ENCODE measurements at regions not wholly inside any gene's neighbourhood (a gene's known extent, or its start where the extent isn't known, plus 50 kb on each side); places are given as distances from the start of the nearest gene placed in this dataset.

DNA sequence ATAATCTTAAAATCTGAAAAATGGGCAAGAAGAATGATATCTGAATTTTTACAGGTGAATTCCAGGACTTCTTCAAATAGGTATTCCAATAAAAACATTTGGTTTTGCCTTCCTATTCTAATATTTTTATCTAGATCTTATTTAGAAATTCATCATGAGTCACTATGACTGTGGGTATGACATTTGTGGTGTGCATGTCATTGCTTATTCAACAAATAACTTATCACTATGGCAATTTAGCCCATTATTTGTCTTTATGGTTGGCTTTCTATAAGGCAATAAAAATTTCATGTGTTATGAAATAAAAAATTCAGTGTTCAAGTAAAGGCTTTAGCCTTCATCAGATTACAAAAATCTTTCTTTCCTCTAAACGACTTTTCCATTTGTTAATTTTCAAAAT is 1139.6 kb upstream of the NUDT12 start:
- H3K4me3 ChIP-seq (ENCODE audit: control insufficient read depth in 2 of 3, extremely low read depth in 1 of 3, insufficient read depth in 2 of 3, low read depth in 1 of 3, low read length in 3 of 3): no peak overlapping the region
- H3K4me2 ChIP-seq (ENCODE audit: control insufficient read depth, extremely low read depth, insufficient read depth, low read depth, low read length): no peak overlapping the region
- H3K9ac ChIP-seq (ENCODE audit: control insufficient read depth, extremely low read depth, insufficient read depth, low read length): no peak overlapping the region
- TF ChIP-seq EZH2 (IDR thresholded peaks at IDR 0.05; ENCODE audit: low read length): no peak
- TF ChIP-seq, protein P1, sequence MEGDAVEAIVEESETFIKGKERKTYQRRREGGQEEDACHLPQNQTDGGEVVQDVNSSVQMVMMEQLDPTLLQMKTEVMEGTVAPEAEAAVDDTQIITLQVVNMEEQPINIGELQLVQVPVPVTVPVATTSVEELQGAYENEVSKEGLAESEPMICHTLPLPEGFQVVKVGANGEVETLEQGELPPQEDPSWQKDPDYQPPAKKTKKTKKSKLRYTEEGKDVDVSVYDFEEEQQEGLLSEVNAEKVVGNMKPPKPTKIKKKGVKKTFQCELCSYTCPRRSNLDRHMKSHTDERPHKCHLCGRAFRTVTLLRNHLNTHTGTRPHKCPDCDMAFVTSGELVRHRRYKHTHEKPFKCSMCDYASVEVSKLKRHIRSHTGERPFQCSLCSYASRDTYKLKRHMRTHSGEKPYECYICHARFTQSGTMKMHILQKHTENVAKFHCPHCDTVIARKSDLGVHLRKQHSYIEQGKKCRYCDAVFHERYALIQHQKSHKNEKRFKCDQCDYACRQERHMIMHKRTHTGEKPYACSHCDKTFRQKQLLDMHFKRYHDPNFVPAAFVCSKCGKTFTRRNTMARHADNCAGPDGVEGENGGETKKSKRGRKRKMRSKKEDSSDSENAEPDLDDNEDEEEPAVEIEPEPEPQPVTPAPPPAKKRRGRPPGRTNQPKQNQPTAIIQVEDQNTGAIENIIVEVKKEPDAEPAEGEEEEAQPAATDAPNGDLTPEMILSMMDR (optimal IDR thresholded peaks at IDR 0.05 in 1 of 3, IDR thresholded peaks at IDR 0.05 in 1 of 3, conservative IDR thresholded peaks at IDR 0.05 in 1 of 3; ENCODE audit: extremely low read depth in 1 of 3, insufficient read depth in 2 of 3, low read length in 3 of 3): no peak
- peaks cover 2% of the 10 kb centered on the region for H3K9me3 ChIP-seq (ENCODE audit: control insufficient read depth, low read depth, low read length)
- no peak overlapping the region for H2AFZ ChIP-seq (ENCODE audit: control insufficient read depth, low read length)
- no peaks in the 10 kb centered on the region for H3K79me2 ChIP-seq (ENCODE audit: control insufficient read depth, insufficient read depth, low read length)
- dilution Hi-C loops (cut with MboI; ENCODE audit: extremely low pct_ligation_motif_present, low sequenced_read_pairs): no loop called here
- DNase-seq (ENCODE audit: low read depth, low spot score): no peak
- no peaks in the 10 kb centered on the region for H3K4me1 ChIP-seq (ENCODE audit: control insufficient read depth, extremely low read depth, insufficient read depth, low read length)
- H4K20me1 ChIP-seq (ENCODE audit: control insufficient read depth, extremely low read depth, insufficient read depth, low read length): no peaks in the 10 kb centered on the region
- no peaks in the 10 kb centered on the region for H3K9me1 ChIP-seq (ENCODE audit: control insufficient read depth, extremely low read depth, insufficient read depth, low read length)
- no peak for FAIRE-seq
- no peaks in the 10 kb centered on the region for H3K36me3 ChIP-seq (ENCODE audit: control insufficient read depth in 2 of 2, extremely low read depth in 1 of 2, insufficient read depth in 2 of 2, low read length in 2 of 2)
- H3K27me3 ChIP-seq (ENCODE audit: control insufficient read depth, extremely low read depth, insufficient read depth, low read length): no peaks in the 10 kb centered on the region
- H3K27ac ChIP-seq (ENCODE audit: control insufficient read depth, insufficient read depth, low read length): no peak overlapping the region

- Histone ChIP-seq H4K20me1 (ENCODE audit: control insufficient read depth, extremely low read depth, insufficient read depth, low read length) (no peaks in the 10 kb centered on the region), H3K4me2 (ENCODE audit: control insufficient read depth, extremely low read depth, insufficient read depth, low read depth, low read length) (no peak overlapping the region), H3K27me3 (ENCODE audit: control insufficient read depth, extremely low read depth, insufficient read depth, low read length) (no peaks in the 10 kb centered on the region), H3K27ac (ENCODE audit: control insufficient read depth, insufficient read depth, low read length) (no peak overlapping the region), H3K9me3 (ENCODE audit: control insufficient read depth, low read depth, low read length) (peaks cover 2% of the 10 kb centered on the region), H3K9ac (ENCODE audit: control insufficient read depth, extremely low read depth, insufficient read depth, low read length) (no peak overlapping the region), H3K4me3 (ENCODE audit: control insufficient read depth in 2 of 3, extremely low read depth in 1 of 3, insufficient read depth in 2 of 3, low read depth in 1 of 3, low read length in 3 of 3) (no peak overlapping the region), H3K9me1 (ENCODE audit: control insufficient read depth, extremely low read depth, insufficient read depth, low read length) (no peaks in the 10 kb centered on the region), H3K79me2 (ENCODE audit: control insufficient read depth, insufficient read depth, low read length) (no peaks in the 10 kb centered on the region), H3K36me3 (ENCODE audit: control insufficient read depth in 2 of 2, extremely low read depth in 1 of 2, insufficient read depth in 2 of 2, low read length in 2 of 2) (no peaks in the 10 kb centered on the region), H3K4me1 (ENCODE audit: control insufficient read depth, extremely low read depth, insufficient read depth, low read length) (no peaks in the 10 kb centered on the region), H2AFZ (ENCODE audit: control insufficient read depth, low read length) (no peak overlapping the region)
- FAIRE-seq (no peak), DNase-seq (ENCODE audit: low read depth, low spot score) (no peak)
- dilution Hi-C loops (cut with MboI; ENCODE audit: extremely low pct_ligation_motif_present, low sequenced_read_pairs): no loop called here
- TF ChIP-seq, protein P1 (optimal IDR thresholded peaks at IDR 0.05 in 1 of 3, IDR thresholded peaks at IDR 0.05 in 1 of 3, conservative IDR thresholded peaks at IDR 0.05 in 1 of 3; ENCODE audit: extremely low read depth in 1 of 3, insufficient read depth in 2 of 3, low read length in 3 of 3): no peak
- no peak for TF ChIP-seq EZH2 (IDR thresholded peaks at IDR 0.05; ENCODE audit: low read length)
Observed at GRCh38 chr5:104699438-104699837, 1136.8 kb upstream of the NUDT12 start.
